GM12875 (cell line): ENCODE measurements at regions not wholly inside any gene's neighbourhood (a gene's known extent, or its start where the extent isn't known, plus 50 kb on each side); places are given as distances from the start of the nearest gene placed in this dataset.

Experiments
- H3K4me3 ChIP-seq: one replicate; pipeline ENCODE4 v1.5.1; 2011; ENCODE audit warnings: low read depth, low read length, control low read depth
- TF ChIP-seq, protein P1 (sequence below): IDR thresholded peaks from 2 replicates; pipeline ENCODE4 v1.5.1; 2011; ENCODE audit warnings: low read depth, mild to moderate bottlenecking, control low read depth, inconsistent platforms, low read length, moderate library complexity, borderline replicate concordance; ENCODE audit not compliant: insufficient read depth

DNA sequence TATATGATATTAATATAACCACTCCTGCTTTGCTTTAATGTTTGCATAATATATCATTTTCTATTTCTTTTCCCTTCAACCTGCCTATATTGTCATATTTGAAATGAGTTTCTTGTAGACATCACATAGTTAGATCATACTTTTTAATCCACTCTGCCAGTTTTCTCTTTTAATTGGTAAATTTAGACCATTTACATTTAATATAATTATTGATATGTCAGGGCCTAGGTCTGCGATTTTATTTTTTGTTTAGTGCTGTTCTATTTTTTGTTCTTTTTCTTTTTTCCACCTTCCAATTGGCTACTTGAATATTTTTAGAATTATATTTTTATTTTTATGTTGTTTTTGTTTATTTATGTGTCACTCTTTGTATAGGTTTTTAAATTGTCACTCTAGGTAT lies 213.3 kb downstream of the C1orf94 start:
- H3K4me3 ChIP-seq, result no peak overlapping the region
- TF ChIP-seq, protein P1, sequence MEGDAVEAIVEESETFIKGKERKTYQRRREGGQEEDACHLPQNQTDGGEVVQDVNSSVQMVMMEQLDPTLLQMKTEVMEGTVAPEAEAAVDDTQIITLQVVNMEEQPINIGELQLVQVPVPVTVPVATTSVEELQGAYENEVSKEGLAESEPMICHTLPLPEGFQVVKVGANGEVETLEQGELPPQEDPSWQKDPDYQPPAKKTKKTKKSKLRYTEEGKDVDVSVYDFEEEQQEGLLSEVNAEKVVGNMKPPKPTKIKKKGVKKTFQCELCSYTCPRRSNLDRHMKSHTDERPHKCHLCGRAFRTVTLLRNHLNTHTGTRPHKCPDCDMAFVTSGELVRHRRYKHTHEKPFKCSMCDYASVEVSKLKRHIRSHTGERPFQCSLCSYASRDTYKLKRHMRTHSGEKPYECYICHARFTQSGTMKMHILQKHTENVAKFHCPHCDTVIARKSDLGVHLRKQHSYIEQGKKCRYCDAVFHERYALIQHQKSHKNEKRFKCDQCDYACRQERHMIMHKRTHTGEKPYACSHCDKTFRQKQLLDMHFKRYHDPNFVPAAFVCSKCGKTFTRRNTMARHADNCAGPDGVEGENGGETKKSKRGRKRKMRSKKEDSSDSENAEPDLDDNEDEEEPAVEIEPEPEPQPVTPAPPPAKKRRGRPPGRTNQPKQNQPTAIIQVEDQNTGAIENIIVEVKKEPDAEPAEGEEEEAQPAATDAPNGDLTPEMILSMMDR, result no peak

DNA sequence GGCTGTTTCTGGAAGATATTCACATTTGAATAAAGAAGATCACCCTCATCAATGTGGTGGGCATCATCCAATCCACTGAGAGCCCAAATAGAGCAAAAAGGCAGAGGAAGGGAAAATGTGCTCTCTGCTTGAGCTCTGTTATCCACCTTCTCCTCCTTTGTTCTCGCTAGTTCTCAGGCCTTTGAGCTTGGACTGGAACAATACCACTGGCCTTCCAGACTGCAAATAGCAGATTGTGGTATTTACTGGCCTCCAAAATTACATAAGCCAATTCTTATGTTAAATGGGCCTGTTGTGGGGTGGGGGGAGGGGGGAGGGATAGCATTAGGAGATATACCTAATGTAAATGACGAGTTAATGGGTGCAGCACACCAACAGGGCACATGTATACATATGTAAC lies 219.3 kb downstream of the C1orf94 start:
- no peak overlapping the region for H3K4me3 ChIP-seq
- TF ChIP-seq, protein P1, result no peak

DNA sequence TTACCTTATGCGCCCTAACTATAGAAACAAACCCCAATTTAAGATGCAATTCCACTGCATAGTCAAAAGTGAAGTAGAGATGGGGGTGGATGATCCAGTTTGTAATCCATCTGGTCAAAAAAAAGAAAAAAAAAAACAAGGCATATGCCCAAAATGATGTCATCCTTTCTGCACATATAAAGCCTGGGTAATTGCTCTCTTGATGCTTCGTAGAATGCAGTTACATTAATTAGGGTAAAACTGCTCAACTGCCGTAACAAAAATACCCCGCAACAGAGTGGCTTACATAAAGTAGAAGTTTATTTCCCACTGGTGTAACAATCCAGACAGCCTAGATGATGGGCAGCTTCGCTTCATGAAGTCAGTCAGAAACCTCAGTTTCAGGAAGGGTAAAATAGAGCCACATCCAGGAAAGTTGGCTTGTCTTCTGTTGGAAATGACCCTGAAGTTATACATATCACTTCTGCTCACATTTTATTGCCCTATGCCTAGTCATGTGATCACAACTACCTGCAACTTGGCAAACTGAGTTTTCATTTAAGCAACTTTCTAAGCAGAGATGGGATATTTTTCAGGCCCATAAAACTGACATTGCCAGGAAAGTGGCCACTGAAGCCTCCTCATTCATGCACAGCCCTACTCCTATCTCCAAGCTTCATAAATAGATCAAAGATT lies 221.7 kb downstream of the C1orf94 start:
- TF ChIP-seq, protein P1, result no peak
- H3K4me3 ChIP-seq, result no peak overlapping the region

DNA sequence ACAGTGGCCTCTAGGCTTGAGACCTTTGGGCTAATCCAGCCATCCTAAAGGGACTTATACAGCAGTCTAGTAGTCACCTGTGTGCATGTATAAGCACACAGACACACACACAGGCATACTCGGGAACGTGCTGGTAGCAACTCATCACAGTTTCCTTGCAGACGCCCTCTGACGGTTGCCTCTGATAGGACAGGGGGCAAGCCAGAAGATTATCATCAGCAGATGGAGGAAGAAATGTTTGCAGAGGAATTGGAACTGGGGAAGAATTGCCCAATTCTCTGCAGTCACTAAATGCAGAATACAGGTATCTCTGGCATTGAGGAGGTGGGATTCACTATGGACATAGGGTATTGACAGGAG lies 222.2 kb downstream of the C1orf94 start:
- no peak overlapping the region for H3K4me3 ChIP-seq
- TF ChIP-seq, protein P1, result no peak

DNA sequence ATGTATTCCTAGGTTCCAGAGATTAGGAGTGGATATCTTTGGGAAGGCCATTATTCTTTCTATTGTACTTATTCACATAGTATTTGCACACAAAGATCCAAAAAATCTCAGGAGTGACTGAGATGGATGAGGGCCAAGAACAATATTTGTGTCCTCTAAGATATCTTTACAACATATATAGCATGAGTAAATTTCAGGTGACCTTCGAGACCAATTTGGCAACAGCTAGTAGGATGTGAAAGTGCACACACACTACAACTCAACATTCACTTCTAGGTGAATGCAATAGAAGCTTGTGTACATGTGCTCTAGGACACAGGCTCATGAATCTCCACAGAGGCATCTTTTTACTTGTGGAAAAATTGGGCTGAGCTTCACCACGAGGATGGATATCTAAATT lies 224.0 kb downstream of the C1orf94 start:
- TF ChIP-seq, protein P1, result no peak
- H3K4me3 ChIP-seq, result no peak overlapping the region

DNA sequence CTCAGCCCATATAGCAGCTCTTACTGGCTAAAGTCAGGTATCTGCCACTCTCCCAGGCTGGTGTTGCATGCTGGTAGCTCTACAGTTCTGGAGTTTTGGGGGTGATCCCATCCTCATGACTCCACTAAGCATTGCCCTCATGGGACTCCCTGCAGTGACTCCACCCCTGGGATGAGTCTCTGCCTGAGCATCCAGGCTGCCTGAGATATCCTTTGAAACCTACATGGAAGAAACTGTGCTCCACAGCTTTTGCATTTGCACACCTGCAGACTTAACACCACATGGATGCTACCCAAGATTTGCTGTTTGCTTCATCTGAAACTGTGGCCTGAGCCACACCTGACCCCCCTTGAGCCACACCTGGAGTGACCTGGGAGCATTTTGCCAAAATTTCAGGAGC lies 226.4 kb downstream of the C1orf94 start:
- TF ChIP-seq, protein P1, result no peak
- H3K4me3 ChIP-seq, result no peak overlapping the region

DNA sequence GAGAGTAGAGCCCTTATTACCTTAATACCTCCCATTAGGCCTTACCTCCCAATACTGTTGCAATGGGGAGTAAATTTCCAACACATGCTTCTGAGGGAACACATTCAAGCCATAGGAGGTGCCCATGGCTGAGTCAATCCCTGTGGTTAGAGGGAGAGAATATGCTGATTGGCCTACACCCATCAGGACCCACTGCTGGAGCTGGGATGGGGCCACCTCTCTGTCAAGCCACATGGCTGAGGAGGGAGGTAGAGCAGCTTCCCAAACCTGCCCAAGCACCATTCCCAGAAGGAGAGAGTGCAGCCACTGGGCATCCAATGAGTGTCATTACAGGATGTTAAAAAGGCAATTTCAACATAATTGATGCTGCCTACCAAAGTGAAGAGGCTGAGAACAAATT lies 228.1 kb downstream of the C1orf94 start:
- TF ChIP-seq, protein P1, result no peak
- no peak overlapping the region for H3K4me3 ChIP-seq
